H1 (cell line): ENCODE measurements at regions not wholly inside any gene's neighbourhood (a gene's known extent, or its start where the extent isn't known, plus 50 kb on each side); places are given as distances from the start of the nearest gene placed in this dataset.

Source experiments
- CTCF ChIA-PET: fragments of 300-600 bp; sonication (Branson Sonifier 250); formaldehyde crosslinking; loops from one replicate; lab custom pipeline; 2021; ENCODE audit not compliant: partially characterized antibody; lab: Charles Lee
- POLR2A ChIA-PET: fragments of 300-600 bp; sonication (Branson Sonifier 250); formaldehyde crosslinking; loops from one replicate; lab custom pipeline; 2021; ENCODE audit warnings: inconsistent platforms; ENCODE audit not compliant: partially characterized antibody; lab: Charles Lee
- DNase-seq, 2 experiments: peaks; one replicate each; pipeline versions ENCODE4 v3.0.0 to v3.0.0-alpha.2; 2010 to 2022; ENCODE audit warnings: low spot score in 2 of 2, low read depth in 1 of 2, mixed read lengths in 1 of 2
- FAIRE-seq: peaks from 2 replicates; lab custom pipeline; 2011; peaks lifted over from hg19 to GRCh38; lab: Jason Lieb, UNC
- H2AFZ ChIP-seq: 2 replicates; pipeline ENCODE4 v1.8.1; 2012; ENCODE audit warnings: low read length, inconsistent platforms
- H2AK5ac ChIP-seq: 2 replicates; pipeline ENCODE4 v1.6.1; 2013; ENCODE audit warnings: low read depth, low read length
- H2BK120ac ChIP-seq: replicated peaks from 2 replicates; pipeline ENCODE3; 2013; ENCODE audit warnings: low read depth, low read length, inconsistent platforms
- H2BK12ac ChIP-seq: 2 replicates; pipeline ENCODE4 v1.6.1; 2013; ENCODE audit warnings: low read depth, low read length
- H2BK15ac ChIP-seq: 2 replicates; pipeline ENCODE4 v1.6.1; 2013; ENCODE audit warnings: low read length
- H2BK20ac ChIP-seq: 2 replicates; pipeline ENCODE4 v1.6.1; 2013; ENCODE audit warnings: low read length
- H2BK5ac ChIP-seq: 2 replicates; pipeline ENCODE4 v1.6.1; 2013; ENCODE audit warnings: low read depth, low read length
- H3K14ac ChIP-seq: 2 replicates; pipeline ENCODE4 v1.6.1; 2013; ENCODE audit warnings: inconsistent platforms; ENCODE audit not compliant: insufficient read length
- H3K18ac ChIP-seq: 2 replicates; pipeline ENCODE4 v1.6.1; 2013; ENCODE audit warnings: low read length; ENCODE audit errors: extremely low read depth
- H3K23ac ChIP-seq: 2 replicates; pipeline ENCODE4 v1.6.1; 2013; ENCODE audit warnings: inconsistent platforms; ENCODE audit not compliant: insufficient read length
- H3K23me2 ChIP-seq: 2 replicates; pipeline ENCODE4 v1.6.1; 2013; ENCODE audit warnings: low read depth, low read length
- H3K27ac ChIP-seq: 2 replicates; pipeline ENCODE4 v1.6.1; 2011; ENCODE audit warnings: low read depth, low read length, inconsistent platforms
- H3K27me3 ChIP-seq, 4 experiments: replicated peaks in 1 of 4; 1 replicate in 1 of 4; 2 replicates in 3 of 4; pipeline versions ENCODE4 v1.6.1 to v1.8.1; 2011 to 2013; ENCODE audit warnings: low read length in 3 of 4, mild to moderate bottlenecking in 3 of 4, inconsistent platforms in 2 of 4, mixed read lengths in 2 of 4, moderate library complexity in 1 of 4; ENCODE audit not compliant: control insufficient read depth in 3 of 4, insufficient read depth in 3 of 4; ENCODE audit errors: extremely low read depth in 1 of 4
- H3K36me3 ChIP-seq, 4 experiments: 2 replicates each; pipeline versions ENCODE4 v1.6.1 to v1.8.1; 2011 to 2013; ENCODE audit warnings: mild to moderate bottlenecking in 4 of 4, low read length in 3 of 4, moderate library complexity in 2 of 4, control low read depth in 1 of 4, inconsistent platforms in 1 of 4; ENCODE audit not compliant: insufficient read depth in 4 of 4, control insufficient read depth in 2 of 4
- H3K4ac ChIP-seq: replicated peaks from 2 replicates; pipeline ENCODE3; 2013; ENCODE audit warnings: low read length, low read depth, mixed read lengths, inconsistent platforms; ENCODE audit not compliant: insufficient read length
- H3K4me1 ChIP-seq, 4 experiments: replicated peaks in 1 of 4; 1 replicate in 1 of 4; 2 replicates in 3 of 4; pipeline versions ENCODE4 v1.6.1 to v1.8.1; 2011 to 2013; ENCODE audit warnings: low read length in 3 of 4, inconsistent platforms in 2 of 4, mixed read lengths in 1 of 4; ENCODE audit not compliant: insufficient read depth in 4 of 4, control insufficient read depth in 3 of 4
- H3K4me2 ChIP-seq, 2 experiments: 2 replicates each; pipeline versions ENCODE4 v1.6.1 to v1.8.1; 2011 to 2013; ENCODE audit warnings: low read depth in 2 of 2, low read length in 2 of 2, control low read depth in 1 of 2, inconsistent platforms in 1 of 2, mild to moderate bottlenecking in 1 of 2; ENCODE audit not compliant: insufficient read depth in 1 of 2
- H3K4me3 ChIP-seq, 4 experiments: fragments of 200-600, 300-600 bp in 1 of 4; sonication (generic), shearing (Covaris generic), sonication (Bioruptor Twin) in 1 of 4; 2 replicates each; pipeline versions ENCODE4 v1.5.1 to v1.8.1; 2011 to 2016; ENCODE audit warnings: low read length in 4 of 4, low read depth in 3 of 4, control low read depth in 2 of 4, inconsistent platforms in 2 of 4, mild to moderate bottlenecking in 2 of 4, mixed read lengths in 1 of 4, moderate library complexity in 1 of 4; ENCODE audit not compliant: insufficient read depth in 2 of 4; ENCODE audit errors: extremely low read depth in 1 of 4
- H3K56ac ChIP-seq: replicated peaks from 2 replicates; pipeline ENCODE3; 2013; ENCODE audit warnings: low read depth, mild to moderate bottlenecking, mixed read lengths, low read length, inconsistent platforms; ENCODE audit not compliant: insufficient read length
- H3K79me1 ChIP-seq: 2 replicates; pipeline ENCODE4 v1.6.1; 2013; ENCODE audit warnings: low read depth, low read length, control low read depth
- H3K79me2 ChIP-seq, 2 experiments: 2 replicates each; pipeline versions ENCODE4 v1.6.1 to v1.8.1; 2012 to 2013; ENCODE audit warnings: low read length in 2 of 2, mild to moderate bottlenecking in 2 of 2, inconsistent platforms in 1 of 2; ENCODE audit not compliant: insufficient read depth in 2 of 2, control insufficient read depth in 1 of 2
- H3K9ac ChIP-seq, 4 experiments: replicated peaks in 1 of 4; 1 replicate in 1 of 4; 2 replicates in 3 of 4; pipeline versions ENCODE4 v1.6.1 to v1.8.1; 2011 to 2013; ENCODE audit warnings: low read depth in 3 of 4, low read length in 3 of 4, control low read depth in 2 of 4, mild to moderate bottlenecking in 2 of 4, moderate library complexity in 2 of 4, inconsistent platforms in 1 of 4; ENCODE audit errors: extremely low read depth in 1 of 4
- H3K9me3 ChIP-seq, 2 experiments: 2 replicates each; pipeline versions ENCODE4 v1.6.1 to v1.8.1; 2012 to 2013; ENCODE audit warnings: mild to moderate bottlenecking in 2 of 2, moderate library complexity in 2 of 2, control low read depth in 1 of 2, inconsistent platforms in 1 of 2, low read depth in 1 of 2, low read length in 1 of 2, mixed read lengths in 1 of 2; ENCODE audit not compliant: insufficient read depth in 2 of 2
- H4K20me1 ChIP-seq, 2 experiments: replicated peaks in 1 of 2; 2 replicates each; pipeline versions ENCODE3 to v1.8.1; 2011 to 2013; ENCODE audit warnings: inconsistent platforms in 2 of 2, low read length in 2 of 2, mild to moderate bottlenecking in 1 of 2; ENCODE audit not compliant: insufficient read depth in 2 of 2, control insufficient read depth in 1 of 2
- H4K5ac ChIP-seq: 2 replicates; pipeline ENCODE4 v1.6.1; 2013; ENCODE audit warnings: low read length, low read depth, mixed read lengths, inconsistent platforms; ENCODE audit not compliant: insufficient read length
- H4K8ac ChIP-seq: 2 replicates; pipeline ENCODE4 v1.8.0; 2013; ENCODE audit warnings: mild to moderate bottlenecking, moderate library complexity, low read length, inconsistent platforms; ENCODE audit not compliant: insufficient read depth; ENCODE audit errors: extremely low read depth
- H4K91ac ChIP-seq: replicated peaks from 2 replicates; pipeline ENCODE3; 2013; ENCODE audit warnings: low read length, mixed read lengths, inconsistent platforms; ENCODE audit not compliant: insufficient read length
- ATF3 ChIP-seq: IDR thresholded peaks from 2 replicates; pipeline ENCODE4 v1.6.1; 2011; ENCODE audit warnings: low read depth, mild to moderate bottlenecking, low read length; ENCODE audit not compliant: insufficient read depth
- BCL11A ChIP-seq, 2 experiments: IDR thresholded peaks; one replicate each; pipeline ENCODE4 v1.6.1; 2011; ENCODE audit warnings: low read depth in 2 of 2, low read length in 2 of 2, mild to moderate bottlenecking in 2 of 2
- GTF2F1 ChIP-seq: IDR thresholded peaks from 2 replicates; pipeline ENCODE4 v1.6.1; 2012; ENCODE audit warnings: low read depth, low read length, improper control_type of control experiment, borderline replicate concordance
- WGBS, 2 experiments: shearing (Covaris generic) in 1 of 2; methylation state at CpG; one replicate each; pipeline versions ENCODE4 v1.1.6 to v1.1.7; 2013 to 2015; ENCODE audit warnings: low lambda C conversion rate in 2 of 2, mixed read lengths in 2 of 2, inconsistent platforms in 1 of 2, low coverage in 1 of 2, missing lambda C conversion rate in 1 of 2; ENCODE audit not compliant: insufficient replicate concordance in 2 of 2, insufficient coverage in 1 of 2, insufficient read length in 1 of 2; ENCODE audit errors: extremely low coverage in 1 of 2, missing lambda C conversion rate in 1 of 2; 5-methylcytosine and 5-hydroxymethylcytosine counted together

- no peak overlapping the region for H3K14ac ChIP-seq
- H3K18ac ChIP-seq, result no peak overlapping the region
- H3K4me2 ChIP-seq, result no peak overlapping the region
- DNase-seq (no peak), FAIRE-seq (no peak)
- POLR2A ChIA-PET, result no interaction called here
- H3K27ac ChIP-seq, result no peak overlapping the region
- no peak overlapping the region for H2BK12ac ChIP-seq
- H4K8ac ChIP-seq, result no peak overlapping the region
- H3K9ac ChIP-seq, result no peak overlapping the region
- CTCF ChIA-PET, result interaction anchor here (0.5 kb wide), 1 partner anchor 37 kb away, joined by 3 read pairs; no protein-coding TSS in a partner anchor
- H3K23me2 ChIP-seq, result no peaks in the 10 kb centered on the region
- H3K56ac ChIP-seq, result no peak overlapping the region
- H2BK120ac ChIP-seq, result no peak overlapping the region
- H3K9me3 ChIP-seq, result no peaks in the 10 kb centered on the region
- H2BK15ac ChIP-seq, result no peak overlapping the region
- H3K23ac ChIP-seq, result no peak overlapping the region
- no peak overlapping the region for H2AK5ac ChIP-seq
- no peak for TF ChIP-seq GTF2F1
- TF ChIP-seq ATF3, result no peak
- TF ChIP-seq BCL11A (IDR thresholded peaks at IDR 0.05; ENCODE audit: low read depth in 2 of 2, low read length in 2 of 2), result no peak
- H4K91ac ChIP-seq, result no peak overlapping the region
- peaks cover 0 to 32% of the 10 kb centered on the region in 2 experiments; a peak in 2 of 4 replicates for H3K79me2 ChIP-seq
- 88% methylated on average over 2 of the region's 2 CpGs; no CpG with 5 or more reads in 1 of the 2 experiments for WGBS, 2 experiments
- no peaks in the 10 kb centered on the region for H3K27me3 ChIP-seq
- H2BK20ac ChIP-seq, result no peak overlapping the region
- no peak overlapping the region for H3K4ac ChIP-seq
- H3K79me1 ChIP-seq, result no peaks in the 10 kb centered on the region
- no peak overlapping the region for H2BK5ac ChIP-seq
- no peaks in the 10 kb centered on the region for H4K20me1 ChIP-seq
- H3K4me3 ChIP-seq, result no peak overlapping the region
- no peaks in the 10 kb centered on the region for H3K36me3 ChIP-seq
- H3K4me1 ChIP-seq, result no peaks in the 10 kb centered on the region
- no peak overlapping the region for H4K5ac ChIP-seq
- no peak overlapping the region for H2AFZ ChIP-seq
These were observed 196.0 kb downstream of the ZEB2 start for GRCh38 chr2:144323946-144324345.
